ENCODE measurements at regions not wholly inside any gene's neighbourhood (a gene's known extent, or its start where the extent isn't known, plus 50 kb on each side); places are given as distances from the start of the nearest gene placed in this dataset.

DNA sequence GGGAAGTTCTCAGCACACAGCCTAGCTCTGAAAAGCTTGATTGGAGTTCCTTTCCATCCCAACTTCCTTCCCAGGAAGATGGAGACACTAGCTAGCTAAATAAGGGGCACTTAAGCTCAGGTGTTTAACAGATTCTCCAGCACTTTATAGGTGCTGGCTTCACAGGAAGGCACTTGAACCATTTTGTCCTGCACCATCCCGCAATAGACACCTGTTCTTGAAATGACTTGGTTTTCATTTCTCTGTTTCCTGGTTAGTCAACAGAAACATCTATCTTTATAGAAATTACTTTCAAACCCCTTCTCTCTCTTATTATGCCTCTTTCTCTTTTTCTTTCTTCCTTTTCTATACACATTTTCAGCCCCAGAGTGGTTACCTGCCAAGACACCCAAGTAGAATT is 409.9 kb upstream of the ZFHX3 start:
- TF ChIP-seq POLR2A (IDR thresholded peaks at IDR 0.05) (no peak), EP300 (IDR thresholded peaks at IDR 0.05; ENCODE audit: low read depth) (no peak), POLR2AphosphoS5 (IDR thresholded peaks at IDR 0.05) (no peak)
- TF ChIP-seq, protein P1, sequence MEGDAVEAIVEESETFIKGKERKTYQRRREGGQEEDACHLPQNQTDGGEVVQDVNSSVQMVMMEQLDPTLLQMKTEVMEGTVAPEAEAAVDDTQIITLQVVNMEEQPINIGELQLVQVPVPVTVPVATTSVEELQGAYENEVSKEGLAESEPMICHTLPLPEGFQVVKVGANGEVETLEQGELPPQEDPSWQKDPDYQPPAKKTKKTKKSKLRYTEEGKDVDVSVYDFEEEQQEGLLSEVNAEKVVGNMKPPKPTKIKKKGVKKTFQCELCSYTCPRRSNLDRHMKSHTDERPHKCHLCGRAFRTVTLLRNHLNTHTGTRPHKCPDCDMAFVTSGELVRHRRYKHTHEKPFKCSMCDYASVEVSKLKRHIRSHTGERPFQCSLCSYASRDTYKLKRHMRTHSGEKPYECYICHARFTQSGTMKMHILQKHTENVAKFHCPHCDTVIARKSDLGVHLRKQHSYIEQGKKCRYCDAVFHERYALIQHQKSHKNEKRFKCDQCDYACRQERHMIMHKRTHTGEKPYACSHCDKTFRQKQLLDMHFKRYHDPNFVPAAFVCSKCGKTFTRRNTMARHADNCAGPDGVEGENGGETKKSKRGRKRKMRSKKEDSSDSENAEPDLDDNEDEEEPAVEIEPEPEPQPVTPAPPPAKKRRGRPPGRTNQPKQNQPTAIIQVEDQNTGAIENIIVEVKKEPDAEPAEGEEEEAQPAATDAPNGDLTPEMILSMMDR (IDR thresholded peaks at IDR 0.05), result no peak
